Type B pancreatic cell (in vitro differentiated cells): ENCODE measurements at regions not wholly inside any gene's neighbourhood (a gene's known extent, or its start where the extent isn't known, plus 50 kb on each side); places are given as distances from the start of the nearest gene placed in this dataset.
"Not testable (repeated sequence)": the region's sequence is repeated elsewhere in the genome, so short reads cannot be mapped to it uniquely, and the experiment has no call there.

Experiments used
- DNase-seq: peaks from one replicate; pipeline ENCODE4 v3.0.0; 2021; ENCODE audit warnings: mixed read lengths; ENCODE audit not compliant: unreplicated experiment; ENCODE audit errors: extremely low spot score
- H3K27ac Mint-ChIP-seq: 2 replicates; pipeline ENCODE4 v1.8.0; 2021; ENCODE audit warnings: mild to moderate bottlenecking, mixed read lengths
- H3K27me3 Mint-ChIP-seq: 2 replicates; pipeline ENCODE4 v1.8.0; 2021; ENCODE audit warnings: mixed read lengths
- H3K36me3 Mint-ChIP-seq: 2 replicates; pipeline ENCODE4 v1.8.0; 2021; ENCODE audit warnings: mixed read lengths
- H3K4me1 Mint-ChIP-seq: one replicate; pipeline ENCODE4 v1.8.0; 2021; ENCODE audit warnings: mixed read lengths; ENCODE audit not compliant: unreplicated experiment
- H3K4me3 Mint-ChIP-seq: 2 replicates; pipeline ENCODE4 v1.8.0; 2021; ENCODE audit warnings: mild to moderate bottlenecking, mixed read lengths
- H3K9me3 Mint-ChIP-seq: 2 replicates; pipeline ENCODE4 v1.8.0; 2021; ENCODE audit warnings: mixed read lengths
- TF ChIP-seq, protein P1 (sequence below): fragments of 200-600 bp; sonication (generic); conservative IDR thresholded peaks from 2 replicates; pipeline ENCODE4 v1.5.0; 2021; ENCODE audit warnings: antibody characterized with exemption, mild to moderate bottlenecking

DNA sequence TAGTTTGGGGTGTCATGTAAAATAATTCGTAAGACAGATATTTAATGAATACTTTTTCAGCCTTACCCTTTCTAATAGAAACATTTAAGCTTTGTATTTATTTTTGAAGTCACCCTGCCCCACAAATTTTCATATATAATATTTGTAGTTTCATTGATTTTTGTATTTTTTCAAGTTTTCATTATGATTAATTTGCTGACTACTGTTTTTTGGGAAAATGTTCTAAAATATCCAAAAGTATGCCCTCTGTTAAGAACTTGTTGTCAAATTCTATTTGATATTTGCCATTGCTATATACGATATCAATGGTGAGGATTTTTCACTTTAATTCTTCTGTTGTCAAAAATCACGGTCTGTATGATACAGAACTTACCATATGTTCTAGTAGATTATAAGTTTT lies 793.9 kb upstream of the CITED2 start:
- no peak overlapping the region for H3K4me3 Mint-ChIP-seq
- TF ChIP-seq, protein P1, sequence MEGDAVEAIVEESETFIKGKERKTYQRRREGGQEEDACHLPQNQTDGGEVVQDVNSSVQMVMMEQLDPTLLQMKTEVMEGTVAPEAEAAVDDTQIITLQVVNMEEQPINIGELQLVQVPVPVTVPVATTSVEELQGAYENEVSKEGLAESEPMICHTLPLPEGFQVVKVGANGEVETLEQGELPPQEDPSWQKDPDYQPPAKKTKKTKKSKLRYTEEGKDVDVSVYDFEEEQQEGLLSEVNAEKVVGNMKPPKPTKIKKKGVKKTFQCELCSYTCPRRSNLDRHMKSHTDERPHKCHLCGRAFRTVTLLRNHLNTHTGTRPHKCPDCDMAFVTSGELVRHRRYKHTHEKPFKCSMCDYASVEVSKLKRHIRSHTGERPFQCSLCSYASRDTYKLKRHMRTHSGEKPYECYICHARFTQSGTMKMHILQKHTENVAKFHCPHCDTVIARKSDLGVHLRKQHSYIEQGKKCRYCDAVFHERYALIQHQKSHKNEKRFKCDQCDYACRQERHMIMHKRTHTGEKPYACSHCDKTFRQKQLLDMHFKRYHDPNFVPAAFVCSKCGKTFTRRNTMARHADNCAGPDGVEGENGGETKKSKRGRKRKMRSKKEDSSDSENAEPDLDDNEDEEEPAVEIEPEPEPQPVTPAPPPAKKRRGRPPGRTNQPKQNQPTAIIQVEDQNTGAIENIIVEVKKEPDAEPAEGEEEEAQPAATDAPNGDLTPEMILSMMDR: no peak
- H3K27me3 Mint-ChIP-seq: no peaks in the 10 kb centered on the region
- no peak overlapping the region for H3K27ac Mint-ChIP-seq
- no peak for DNase-seq
- H3K36me3 Mint-ChIP-seq: no peaks in the 10 kb centered on the region
- H3K9me3 Mint-ChIP-seq: peaks cover 4% of the 10 kb centered on the region
- H3K4me1 Mint-ChIP-seq: no peaks in the 10 kb centered on the region

DNA sequence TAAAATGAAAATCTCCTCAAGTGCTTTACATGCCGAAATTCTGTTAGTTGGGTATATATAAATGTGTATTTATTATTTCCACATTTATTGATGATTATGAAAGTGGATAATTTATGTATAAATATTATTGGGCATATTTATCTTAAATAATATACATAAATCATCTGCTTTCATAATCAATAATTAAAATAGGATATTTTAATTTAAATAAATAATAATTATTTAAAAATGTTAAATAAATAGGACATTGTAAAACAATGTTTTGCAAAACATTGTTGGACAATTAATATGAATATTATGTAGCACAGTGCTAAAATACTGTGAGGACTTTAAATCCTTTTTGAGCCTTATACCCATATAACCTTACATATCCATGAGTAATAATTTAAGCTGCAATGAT lies 786.5 kb upstream of the CITED2 start:
- TF ChIP-seq, protein P1: no peak
- Mint-ChIP-seq H3K27me3 (no peaks in the 10 kb centered on the region), H3K4me1 (no peaks in the 10 kb centered on the region), H3K4me3 (no peak overlapping the region), H3K27ac (no peak overlapping the region), H3K9me3 (no peaks in the 10 kb centered on the region), H3K36me3 (no peaks in the 10 kb centered on the region)
- DNase-seq: no peak

DNA sequence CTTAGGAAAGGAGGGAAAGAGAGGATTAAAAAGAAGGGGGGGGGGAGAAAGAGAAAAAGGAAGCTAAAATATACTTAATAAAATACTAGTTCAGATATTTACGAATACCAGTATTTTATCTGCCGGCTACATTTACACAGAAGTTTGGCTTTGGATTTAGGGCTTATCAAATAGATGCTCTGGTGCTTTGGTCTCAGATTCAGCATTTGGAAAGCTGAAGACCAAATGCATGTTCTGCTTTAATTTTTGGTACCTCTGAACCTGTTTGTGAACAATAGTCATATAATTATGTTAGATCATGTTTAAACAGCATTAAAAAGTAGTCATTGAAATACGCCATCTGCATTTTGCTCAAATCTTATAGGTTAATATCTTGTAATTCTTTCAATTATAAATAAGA lies 786.0 kb upstream of the CITED2 start:
- no peak overlapping the region for H3K27ac Mint-ChIP-seq
- H3K36me3 Mint-ChIP-seq: no peaks in the 10 kb centered on the region
- H3K4me3 Mint-ChIP-seq: no peak overlapping the region
- DNase-seq: no peak
- H3K4me1 Mint-ChIP-seq: no peaks in the 10 kb centered on the region
- TF ChIP-seq, protein P1: no peak
- no peaks in the 10 kb centered on the region for H3K9me3 Mint-ChIP-seq
- no peaks in the 10 kb centered on the region for H3K27me3 Mint-ChIP-seq

DNA sequence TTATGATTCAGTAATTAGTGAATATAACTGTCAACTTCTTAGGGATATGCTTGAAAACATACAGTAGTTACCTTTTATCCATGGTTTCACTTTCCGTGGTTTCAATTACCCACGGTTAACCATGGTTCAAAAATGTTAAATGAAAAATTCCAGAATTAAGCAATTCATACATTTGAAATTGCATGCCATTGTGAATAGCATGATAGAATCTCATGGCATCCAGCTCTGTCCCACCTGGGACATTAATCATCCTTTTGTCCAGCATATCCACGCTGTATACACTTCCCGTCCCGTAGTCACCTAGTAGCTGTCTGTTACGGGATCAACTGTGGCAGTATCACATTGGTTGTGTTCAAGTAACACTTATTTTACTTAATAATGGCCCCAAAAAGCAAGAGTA lies 781.7 kb upstream of the CITED2 start:
- TF ChIP-seq, protein P1: no peak
- no peak for DNase-seq
- H3K4me1 Mint-ChIP-seq: no peaks in the 10 kb centered on the region
- H3K27ac Mint-ChIP-seq: no peak overlapping the region
- no peaks in the 10 kb centered on the region for H3K27me3 Mint-ChIP-seq
- no peak overlapping the region for H3K4me3 Mint-ChIP-seq
- H3K9me3 Mint-ChIP-seq: no peaks in the 10 kb centered on the region
- H3K36me3 Mint-ChIP-seq: no peaks in the 10 kb centered on the region

DNA sequence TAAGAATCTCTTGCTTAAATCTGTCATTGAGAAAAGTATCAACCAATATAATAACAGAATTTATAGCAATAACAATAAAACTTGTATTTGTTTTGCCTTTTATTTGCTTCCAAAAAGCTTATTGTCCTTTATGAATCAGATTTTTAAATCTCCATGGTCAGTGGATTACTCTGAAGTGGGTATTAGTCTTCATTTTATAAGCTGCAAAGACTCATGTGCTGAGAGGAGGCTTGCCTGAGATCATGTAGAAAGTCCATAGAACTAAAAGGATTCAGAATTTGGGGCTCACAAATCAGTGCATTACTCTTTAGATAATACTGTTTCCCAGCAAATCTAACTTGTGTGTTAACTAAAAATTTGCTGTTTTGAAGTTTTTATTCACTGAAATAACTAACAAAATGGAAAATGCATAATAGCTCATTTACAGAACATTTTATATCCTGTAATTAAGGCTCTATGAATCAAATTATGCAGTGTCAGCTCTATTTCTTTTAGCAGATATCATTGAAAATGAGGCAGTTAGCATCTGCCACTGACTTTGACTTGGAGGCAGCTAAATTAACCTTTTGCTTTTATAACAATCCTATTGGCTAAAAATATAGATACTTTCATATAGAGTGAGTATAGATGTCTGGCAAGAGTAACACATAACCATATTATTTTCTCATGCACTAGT lies 781.1 kb upstream of the CITED2 start:
- no peak overlapping the region for H3K27ac Mint-ChIP-seq
- no peak for DNase-seq
- H3K9me3 Mint-ChIP-seq: no peaks in the 10 kb centered on the region
- no peaks in the 10 kb centered on the region for H3K4me1 Mint-ChIP-seq
- no peaks in the 10 kb centered on the region for H3K27me3 Mint-ChIP-seq
- no peak overlapping the region for H3K4me3 Mint-ChIP-seq
- H3K36me3 Mint-ChIP-seq: no peaks in the 10 kb centered on the region
- TF ChIP-seq, protein P1: no peak

DNA sequence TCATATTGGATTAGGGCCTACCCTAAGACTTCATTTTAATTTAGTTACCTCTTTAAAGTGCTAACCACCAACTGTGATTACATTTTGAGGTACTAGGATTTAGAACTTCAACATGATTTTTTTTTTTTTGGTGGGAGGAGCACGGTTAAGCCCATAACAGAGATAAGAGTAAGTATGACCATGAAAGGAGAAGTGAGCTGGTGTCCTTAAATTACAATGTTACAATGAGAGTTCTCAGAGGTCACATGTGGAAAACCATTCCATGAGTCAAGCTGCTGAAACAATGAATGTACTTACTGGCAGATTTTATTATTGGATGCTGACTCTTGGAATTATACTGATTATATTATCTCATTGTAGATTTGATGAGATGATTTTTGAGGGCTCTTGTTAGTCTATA lies 779.3 kb upstream of the CITED2 start:
- DNase-seq: no peak
- no peaks in the 10 kb centered on the region for H3K36me3 Mint-ChIP-seq
- no peaks in the 10 kb centered on the region for H3K27me3 Mint-ChIP-seq
- H3K4me1 Mint-ChIP-seq: no peaks in the 10 kb centered on the region
- H3K9me3 Mint-ChIP-seq: no peaks in the 10 kb centered on the region
- H3K27ac Mint-ChIP-seq: no peak overlapping the region
- H3K4me3 Mint-ChIP-seq: no peak overlapping the region
- TF ChIP-seq, protein P1: no peak

DNA sequence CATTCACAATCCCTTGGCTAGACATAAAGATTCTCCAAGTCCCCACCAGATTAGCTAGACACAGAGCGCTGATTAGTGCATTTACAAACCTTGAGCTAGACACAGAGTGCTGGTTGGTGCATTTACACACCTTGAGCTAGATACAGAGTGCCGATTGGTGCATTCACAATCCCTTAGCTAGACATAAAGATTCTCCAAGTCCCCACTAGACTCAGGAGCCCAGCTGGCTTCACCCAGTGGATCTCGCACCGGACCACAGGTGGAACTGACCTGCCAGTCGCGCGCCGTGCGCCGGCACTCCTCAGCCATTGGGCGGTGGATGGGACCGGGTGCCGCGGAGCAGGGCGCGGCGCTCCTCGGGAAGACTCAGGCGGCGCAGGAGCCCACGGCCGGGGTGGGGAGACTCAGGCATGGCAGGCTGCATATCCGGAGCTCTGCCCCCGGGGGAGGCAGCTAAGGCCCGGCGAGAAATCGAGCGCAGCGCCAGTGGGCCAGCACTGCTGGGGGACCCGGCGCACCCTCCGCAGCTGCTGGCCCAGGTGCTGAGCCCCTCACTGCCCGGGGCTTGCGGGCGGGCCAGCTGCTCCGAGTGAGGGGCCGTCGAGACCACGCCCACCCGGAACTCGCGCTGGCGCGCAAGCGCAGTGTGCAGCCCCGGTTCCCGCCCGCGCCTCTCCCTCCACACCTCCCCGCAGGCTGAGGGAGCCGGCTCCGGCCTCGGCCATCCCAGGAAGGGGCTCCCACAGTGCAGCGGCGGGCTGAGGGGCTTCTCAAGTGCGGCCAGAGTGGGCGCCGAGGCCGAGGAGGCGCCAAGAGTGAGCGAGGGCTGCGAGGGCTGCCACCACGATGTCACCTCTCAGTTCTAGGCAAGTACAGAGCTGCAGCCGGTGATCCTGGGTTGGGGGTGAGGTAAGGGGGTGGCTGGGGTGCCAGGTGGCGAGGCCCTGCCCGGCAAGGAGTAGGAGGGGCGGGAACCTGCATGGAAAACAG lies 773.7 kb upstream of the CITED2 start:
- not testable (repeated sequence) for H3K27me3 Mint-ChIP-seq, H3K9me3 Mint-ChIP-seq, H3K27ac Mint-ChIP-seq, DNase-seq, H3K4me1 Mint-ChIP-seq, H3K36me3 Mint-ChIP-seq, H3K4me3 Mint-ChIP-seq
